Astrocyte (in vitro differentiated cells and primary cell): ENCODE measurements at regions not wholly inside any gene's neighbourhood (a gene's known extent, or its start where the extent isn't known, plus 50 kb on each side); places are given as distances from the start of the nearest gene placed in this dataset.

ENCODE experiments used
- CTCF ChIP-seq: IDR thresholded peaks from 2 replicates; pipeline ENCODE4 v1.5.1; 2011; ENCODE audit warnings: low read depth, mild to moderate bottlenecking, inconsistent platforms, low read length, moderate library complexity; ENCODE audit not compliant: insufficient read depth
- EZH2 ChIP-seq: IDR thresholded peaks from 2 replicates; pipeline ENCODE4 v1.6.1; 2012; ENCODE audit warnings: mild to moderate bottlenecking, low read length, inconsistent platforms; ENCODE audit not compliant: insufficient read depth

GRCh38 chr3:152621967-152622810 is 212.7 kb upstream of the P2RY1 start:
- TF ChIP-seq CTCF (no peak), EZH2 (no peak)
